ENCODE measurements at regions not wholly inside any gene's neighbourhood (a gene's known extent, or its start where the extent isn't known, plus 50 kb on each side); places are given as distances from the start of the nearest gene placed in this dataset.

DNA sequence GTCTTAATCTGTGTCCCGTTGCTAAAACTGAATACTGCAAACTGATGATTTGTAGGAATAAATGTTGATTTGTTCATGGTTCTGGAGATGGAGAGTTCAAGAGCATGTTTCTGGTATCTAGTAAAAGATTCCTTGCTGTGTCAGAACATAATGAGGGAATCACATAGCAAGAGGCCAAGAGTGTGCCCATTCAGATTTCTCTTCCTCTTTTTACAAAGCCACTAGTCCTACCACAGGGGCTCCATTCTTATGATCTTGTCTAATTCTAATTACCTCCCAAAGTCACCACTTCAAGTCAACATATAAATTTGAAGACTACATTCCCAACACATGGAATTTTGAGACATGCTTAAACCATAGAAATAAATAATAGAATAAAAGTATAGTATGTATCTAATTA is 608.8 kb upstream of the EPHA5 start:
- Histone ChIP-seq H4K20me1 (ENCODE audit: control insufficient read depth, extremely low read depth, insufficient read depth, low read length) (no peaks in the 10 kb centered on the region), H3K4me1 (ENCODE audit: control insufficient read depth, extremely low read depth, insufficient read depth, low read length) (no peaks in the 10 kb centered on the region), H3K4me3 (ENCODE audit: control insufficient read depth in 2 of 3, extremely low read depth in 1 of 3, insufficient read depth in 2 of 3, low read depth in 1 of 3, low read length in 3 of 3) (no peak overlapping the region), H2AFZ (ENCODE audit: control insufficient read depth, low read length) (no peak overlapping the region), H3K9me3 (ENCODE audit: control insufficient read depth, low read depth, low read length) (no peaks in the 10 kb centered on the region), H3K27ac (ENCODE audit: control insufficient read depth, insufficient read depth, low read length) (no peak overlapping the region), H3K27me3 (ENCODE audit: control insufficient read depth, extremely low read depth, insufficient read depth, low read length) (no peaks in the 10 kb centered on the region), H3K9ac (ENCODE audit: control insufficient read depth, extremely low read depth, insufficient read depth, low read length) (no peak overlapping the region), H3K36me3 (ENCODE audit: control insufficient read depth in 2 of 2, extremely low read depth in 1 of 2, insufficient read depth in 2 of 2, low read length in 2 of 2) (no peaks in the 10 kb centered on the region), H3K9me1 (ENCODE audit: control insufficient read depth, extremely low read depth, insufficient read depth, low read length) (no peaks in the 10 kb centered on the region), H3K79me2 (ENCODE audit: control insufficient read depth, insufficient read depth, low read length) (no peaks in the 10 kb centered on the region), H3K4me2 (ENCODE audit: control insufficient read depth, extremely low read depth, insufficient read depth, low read depth, low read length) (no peak overlapping the region)
- FAIRE-seq (no peak), DNase-seq (ENCODE audit: low read depth, low spot score) (no peak)
- TF ChIP-seq EZH2 (IDR thresholded peaks at IDR 0.05; ENCODE audit: low read length) = no peak
- TF ChIP-seq CTCF (optimal IDR thresholded peaks at IDR 0.05 in 1 of 3, IDR thresholded peaks at IDR 0.05 in 1 of 3, conservative IDR thresholded peaks at IDR 0.05 in 1 of 3; ENCODE audit: extremely low read depth in 1 of 3, insufficient read depth in 2 of 3, low read length in 3 of 3) = no peak
- dilution Hi-C loops (cut with MboI; ENCODE audit: extremely low pct_ligation_motif_present, low sequenced_read_pairs) = no loop called here

- no peak overlapping the region for H3K4me3 ChIP-seq (ENCODE audit: control insufficient read depth in 2 of 3, extremely low read depth in 1 of 3, insufficient read depth in 2 of 3, low read depth in 1 of 3, low read length in 3 of 3)
- FAIRE-seq (no peak), DNase-seq (ENCODE audit: low read depth, low spot score) (no peak)
- H3K9me1 ChIP-seq (ENCODE audit: control insufficient read depth, extremely low read depth, insufficient read depth, low read length) = no peaks in the 10 kb centered on the region
- no peaks in the 10 kb centered on the region for H3K36me3 ChIP-seq (ENCODE audit: control insufficient read depth in 2 of 2, extremely low read depth in 1 of 2, insufficient read depth in 2 of 2, low read length in 2 of 2)
- H3K4me2 ChIP-seq (ENCODE audit: control insufficient read depth, extremely low read depth, insufficient read depth, low read depth, low read length) = no peak overlapping the region
- H3K27me3 ChIP-seq (ENCODE audit: control insufficient read depth, extremely low read depth, insufficient read depth, low read length) = no peaks in the 10 kb centered on the region
- H3K4me1 ChIP-seq (ENCODE audit: control insufficient read depth, extremely low read depth, insufficient read depth, low read length) = no peaks in the 10 kb centered on the region
- H4K20me1 ChIP-seq (ENCODE audit: control insufficient read depth, extremely low read depth, insufficient read depth, low read length) = no peaks in the 10 kb centered on the region
- TF ChIP-seq EZH2 (IDR thresholded peaks at IDR 0.05; ENCODE audit: low read length) (no peak), CTCF (optimal IDR thresholded peaks at IDR 0.05 in 1 of 3, IDR thresholded peaks at IDR 0.05 in 1 of 3, conservative IDR thresholded peaks at IDR 0.05 in 1 of 3; ENCODE audit: extremely low read depth in 1 of 3, insufficient read depth in 2 of 3, low read length in 3 of 3) (no peak)
- no peak overlapping the region for H2AFZ ChIP-seq (ENCODE audit: control insufficient read depth, low read length)
- H3K27ac ChIP-seq (ENCODE audit: control insufficient read depth, insufficient read depth, low read length) = no peak overlapping the region
- H3K9ac ChIP-seq (ENCODE audit: control insufficient read depth, extremely low read depth, insufficient read depth, low read length) = no peak overlapping the region
- no peaks in the 10 kb centered on the region for H3K79me2 ChIP-seq (ENCODE audit: control insufficient read depth, insufficient read depth, low read length)
- no peaks in the 10 kb centered on the region for H3K9me3 ChIP-seq (ENCODE audit: control insufficient read depth, low read depth, low read length)
- dilution Hi-C loops (cut with MboI; ENCODE audit: extremely low pct_ligation_motif_present, low sequenced_read_pairs) = no loop called here
These were observed 605.2 kb upstream of the EPHA5 start for GRCh38 chr4:66275411-66276038.

Data from keratinocyte (primary cell).